Epidermal melanocyte (primary cell): ENCODE measurements at regions not wholly inside any gene's neighbourhood (a gene's known extent, or its start where the extent isn't known, plus 50 kb on each side); places are given as distances from the start of the nearest gene placed in this dataset.
"Not testable (repeated sequence)": the region's sequence is repeated elsewhere in the genome, so short reads cannot be mapped to it uniquely, and the experiment has no call there.

Source experiments
- DNase-seq: peaks from one replicate; pipeline ENCODE4 v3.0.0; 2011; ENCODE audit warnings: low spot score; ENCODE audit not compliant: insufficient read length

- no peak for DNase-seq
These were observed 215.7 kb downstream of the MREG start for GRCh38 chr2:215797676-215798075.

GRCh38 chr2:215796140-215796855 lies 217.1 kb downstream of the MREG start:
- DNase-seq: no peak

DNA sequence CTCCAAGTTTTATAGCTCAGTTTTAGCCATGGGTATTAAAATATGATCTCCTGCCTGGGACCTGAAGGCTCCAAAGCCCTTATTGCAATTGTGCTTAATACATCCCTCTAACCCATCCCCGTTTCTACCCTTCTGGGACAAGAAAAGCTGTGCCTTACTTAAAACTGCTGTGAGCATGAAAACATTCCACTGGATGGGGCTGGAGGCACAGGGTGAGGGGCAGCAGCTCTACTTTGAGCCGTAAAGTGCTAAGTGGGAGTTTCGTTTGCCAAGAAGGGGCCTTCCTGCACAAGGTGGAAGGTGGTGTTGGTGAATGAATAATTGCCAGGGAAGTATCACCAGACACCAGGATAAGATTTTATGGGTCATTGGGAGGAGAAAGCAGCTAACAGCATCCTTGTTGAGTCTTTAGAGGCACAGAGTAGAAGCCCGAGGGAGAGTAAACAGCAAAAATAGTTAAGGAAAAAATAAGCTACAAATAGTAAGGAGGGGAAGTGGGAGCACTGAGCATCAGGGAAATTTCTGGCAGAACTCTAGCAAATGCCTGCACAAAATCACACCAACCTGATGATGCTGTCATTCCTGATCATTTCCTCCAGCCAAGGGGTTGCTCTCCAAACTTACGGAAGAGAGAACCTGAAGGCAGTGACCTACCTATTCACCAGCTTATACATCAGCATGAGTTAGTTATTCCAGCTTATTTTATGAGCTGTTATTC lies 218.4 kb downstream of the MREG start:
- DNase-seq: no peak

DNA sequence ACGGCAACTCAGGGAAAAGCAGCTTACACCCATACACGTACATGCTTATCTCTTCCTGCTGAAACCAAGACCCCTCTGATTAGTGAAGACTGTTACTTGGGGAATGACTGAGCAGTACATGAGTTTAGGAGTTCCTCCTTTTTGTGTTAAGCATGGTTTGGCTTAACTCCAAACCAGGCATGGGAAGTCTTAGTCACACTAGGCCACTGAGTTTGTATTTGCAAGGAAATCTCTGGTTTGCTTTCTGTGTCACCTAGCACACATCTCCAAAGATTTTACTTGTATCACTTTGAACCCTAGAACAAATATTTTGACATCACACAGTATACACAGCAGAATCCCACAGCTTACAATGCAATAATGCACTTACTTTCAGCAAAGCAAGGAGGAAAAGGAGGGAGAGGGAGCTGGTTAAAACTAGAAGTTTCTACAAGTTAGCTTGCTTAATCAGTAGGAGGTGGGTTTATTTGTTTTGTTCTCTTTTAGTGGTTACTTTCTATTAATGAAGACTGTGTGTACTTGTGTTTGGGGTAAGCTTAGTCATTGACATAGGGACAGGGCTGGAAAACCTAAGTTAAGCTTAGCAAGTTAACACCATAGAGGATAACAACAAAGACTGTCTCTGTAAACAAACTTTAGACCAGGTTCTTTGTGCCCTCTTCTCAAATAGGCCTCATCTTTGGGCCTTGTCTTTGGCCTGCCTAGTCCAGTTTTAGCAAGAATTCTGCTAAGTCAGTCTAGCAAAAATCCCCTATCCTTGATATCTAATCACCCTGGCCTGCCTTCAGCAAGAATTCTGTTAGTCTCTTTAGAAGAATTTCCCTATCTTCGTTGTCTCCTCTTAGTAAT lies 219.4 kb downstream of the MREG start:
- DNase-seq: no peak

DNA sequence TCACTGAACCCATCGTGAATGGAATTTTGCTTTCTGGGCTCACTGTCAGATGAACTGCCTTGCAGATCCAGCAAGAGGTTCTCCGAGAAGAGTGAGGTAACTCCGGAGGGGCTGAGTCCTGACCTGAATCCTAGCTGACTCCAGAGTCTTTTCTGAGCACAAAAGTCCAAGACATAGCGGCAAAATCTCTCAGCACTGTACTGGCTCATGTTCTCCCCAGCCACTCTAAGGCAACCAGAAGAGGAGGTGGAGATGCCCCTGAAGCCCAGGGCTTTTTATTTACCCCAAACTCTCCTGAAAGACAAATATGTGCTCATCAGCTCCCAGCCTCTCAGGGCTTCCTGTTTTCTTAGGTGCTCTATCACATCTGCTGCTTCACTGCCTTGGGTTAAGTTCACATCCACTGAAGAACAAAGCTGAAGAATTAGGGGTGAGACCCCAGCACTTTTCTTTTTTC lies 221.8 kb downstream of the MREG start:
- DNase-seq: no peak

DNA sequence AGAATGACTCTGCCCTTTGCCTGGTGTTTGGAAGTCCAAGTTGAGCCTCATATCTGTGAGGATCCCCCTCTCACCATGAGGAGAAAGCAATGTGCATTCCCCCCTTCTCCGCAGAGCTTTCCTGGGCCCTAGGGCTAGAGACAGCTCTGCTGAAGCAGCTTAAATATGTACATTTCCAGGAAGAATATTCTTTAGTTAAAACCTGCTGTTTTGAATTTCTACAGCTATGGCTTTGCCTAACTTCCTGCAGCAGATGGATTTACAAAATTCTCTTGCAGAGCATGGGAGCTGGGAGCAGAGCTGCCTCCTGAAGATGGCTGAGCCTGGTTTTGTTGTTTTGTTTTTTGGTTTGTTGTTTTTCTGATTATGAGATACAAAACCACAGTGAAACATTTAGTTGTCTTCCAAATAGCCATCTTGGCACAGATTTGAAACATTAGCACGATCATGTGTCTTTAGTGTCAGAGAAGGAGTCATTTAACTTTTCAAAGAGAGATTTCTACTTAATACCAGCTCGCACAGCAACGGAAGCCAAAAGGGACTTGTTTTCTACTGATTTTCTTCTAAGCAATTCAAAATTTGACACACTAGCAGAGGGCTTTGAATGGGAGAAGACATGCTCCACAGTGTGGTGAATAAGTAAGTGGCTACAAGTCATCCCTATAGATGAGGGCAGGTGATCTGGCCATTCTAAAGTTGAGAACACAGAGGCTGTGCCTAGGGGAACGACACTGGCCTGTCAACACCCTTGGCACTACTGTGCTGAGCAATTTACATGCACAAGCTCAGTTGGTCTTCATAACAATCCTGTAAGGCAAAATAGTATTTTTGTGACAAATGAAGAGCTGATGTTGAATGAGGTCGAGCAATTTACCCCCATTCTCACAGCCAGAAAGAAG lies 222.6 kb downstream of the MREG start:
- no peak for DNase-seq

DNA sequence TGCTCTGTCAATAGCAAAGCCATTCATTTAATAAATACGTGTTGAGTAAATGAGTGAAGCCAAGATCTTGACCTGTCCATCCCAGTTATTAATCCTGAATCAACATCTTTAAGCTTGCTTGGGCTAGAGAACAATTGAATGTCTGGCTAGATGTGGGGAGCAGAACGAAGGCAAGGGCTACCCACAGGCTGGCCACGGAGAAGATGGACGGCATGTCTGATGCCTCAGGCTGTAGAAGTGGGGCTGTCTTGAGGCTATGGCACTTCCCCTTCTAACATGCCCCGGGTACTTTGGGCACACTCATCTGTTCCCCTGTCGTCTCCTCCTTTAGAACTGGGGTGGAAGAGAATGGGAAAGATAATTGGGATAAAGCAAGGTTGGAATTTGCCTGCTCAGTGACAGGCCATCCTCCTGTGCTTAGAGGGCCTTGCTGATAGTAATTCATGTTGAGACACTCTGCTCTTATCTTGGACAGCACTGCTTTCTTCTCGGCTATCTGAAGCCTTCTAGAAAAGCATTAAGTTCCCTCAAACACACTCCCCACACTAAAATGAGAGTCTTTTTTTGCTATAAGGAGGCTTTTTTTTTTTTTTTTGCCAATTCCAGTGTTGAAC lies 225.7 kb downstream of the MREG start:
- no peak for DNase-seq

DNA sequence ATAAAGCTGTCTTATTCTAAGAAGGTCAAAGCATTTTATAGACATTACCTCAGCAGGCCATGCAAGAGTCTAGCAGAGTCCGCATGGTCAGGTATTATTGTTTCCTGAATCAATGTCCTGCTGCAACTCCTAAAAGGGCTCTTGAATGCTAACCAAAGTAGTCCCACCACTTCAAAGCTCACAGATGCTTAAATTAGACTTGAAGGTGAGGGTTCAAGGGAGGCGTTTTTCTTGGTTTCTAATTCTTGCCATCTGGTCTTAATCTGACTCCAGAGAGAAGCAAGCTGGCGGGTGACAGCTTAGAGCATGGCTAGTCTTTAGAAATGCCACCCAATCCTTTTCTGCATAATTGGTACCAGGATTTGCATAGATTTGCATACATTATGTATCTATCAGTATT lies 226.3 kb downstream of the MREG start:
- no peak for DNase-seq

DNA sequence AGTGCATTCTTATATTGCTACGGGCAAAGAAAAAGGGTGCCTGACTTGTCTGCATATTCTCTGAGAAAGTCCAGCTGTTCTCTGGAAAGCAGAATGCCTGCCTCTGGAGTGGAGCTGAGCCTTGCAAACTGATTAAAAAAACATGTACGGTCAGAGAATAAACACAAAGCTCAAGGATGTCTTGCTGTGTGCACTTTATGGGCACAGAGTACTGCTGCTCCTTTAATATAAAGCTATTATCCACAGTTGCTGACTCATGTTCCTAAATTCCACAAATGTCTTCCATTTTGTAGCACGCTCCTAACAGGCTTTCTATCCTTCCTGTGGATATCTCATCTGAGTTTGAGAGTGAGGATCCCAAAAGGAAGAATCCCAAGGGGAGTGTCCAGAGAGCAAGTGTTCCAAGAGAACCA lies 229.0 kb downstream of the MREG start:
- peak; percentile 71 for DNase-seq

- DNase-seq: not testable (repeated sequence)
These were observed 229.7 kb downstream of the MREG start for GRCh38 chr2:215783640-215784039.

DNA sequence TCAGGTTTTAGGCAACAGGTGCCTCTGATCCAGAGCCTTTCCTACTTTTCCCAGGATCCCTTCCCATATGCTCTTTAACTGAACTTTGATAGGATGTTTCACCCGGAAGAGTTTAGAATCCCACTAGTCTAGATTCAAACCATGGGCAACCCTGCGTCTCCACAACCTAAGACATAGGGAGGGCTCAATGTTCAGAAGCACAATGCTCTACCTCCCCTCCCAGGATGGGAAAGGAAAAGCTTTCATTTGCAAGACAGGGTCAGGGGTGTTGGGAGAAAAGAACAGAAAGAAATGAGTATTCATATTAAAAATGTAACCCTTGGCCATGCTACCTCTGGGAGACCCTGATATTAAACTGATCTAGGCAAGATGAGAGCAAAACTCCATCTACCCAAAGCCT lies 230.4 kb downstream of the MREG start:
- no peak for DNase-seq

DNA sequence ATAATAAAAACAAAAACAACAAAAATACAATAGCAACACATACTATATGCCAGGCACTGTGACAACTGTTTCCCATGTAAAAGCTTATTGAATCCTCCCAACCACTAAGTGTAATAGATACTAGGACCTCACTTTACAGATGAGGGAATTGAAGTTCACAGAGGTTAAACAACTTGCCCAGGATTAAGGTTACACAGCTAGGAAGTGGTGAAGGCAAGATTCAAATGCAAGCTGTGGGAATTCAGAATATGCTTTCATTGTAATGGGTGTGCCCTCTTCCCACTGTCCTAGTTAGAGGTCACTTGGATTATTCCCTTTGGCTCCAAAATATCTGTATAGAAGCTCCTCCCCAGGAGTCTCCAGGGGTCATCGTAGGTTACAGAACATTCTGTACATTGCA lies 231.1 kb downstream of the MREG start:
- DNase-seq: no peak

GRCh38 chr2:215780907-215781685 lies 232.3 kb downstream of the MREG start:
- DNase-seq: no peak

- DNase-seq: no peak
These were observed 233.0 kb downstream of the MREG start for GRCh38 chr2:215780313-215780712.

DNA sequence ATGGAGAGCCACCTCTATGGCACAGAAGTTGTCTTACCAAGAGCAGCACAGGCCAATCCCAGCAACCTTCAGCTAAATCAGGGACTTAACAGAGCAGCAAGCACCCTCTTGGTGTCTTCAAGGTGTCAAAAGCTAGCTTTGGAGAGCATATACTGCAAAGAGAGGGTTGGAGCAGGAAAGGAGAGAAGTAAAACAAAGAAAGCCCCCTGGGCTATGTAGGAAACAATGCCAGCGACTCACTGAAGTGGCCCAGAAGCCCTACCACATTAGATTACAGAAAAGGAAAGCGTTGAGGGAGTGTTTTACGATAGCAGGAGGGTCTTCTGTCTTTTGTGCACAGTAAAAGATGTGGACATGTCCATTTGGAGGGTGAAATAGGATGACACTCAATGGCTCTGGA lies 233.4 kb downstream of the MREG start:
- no peak for DNase-seq

DNA sequence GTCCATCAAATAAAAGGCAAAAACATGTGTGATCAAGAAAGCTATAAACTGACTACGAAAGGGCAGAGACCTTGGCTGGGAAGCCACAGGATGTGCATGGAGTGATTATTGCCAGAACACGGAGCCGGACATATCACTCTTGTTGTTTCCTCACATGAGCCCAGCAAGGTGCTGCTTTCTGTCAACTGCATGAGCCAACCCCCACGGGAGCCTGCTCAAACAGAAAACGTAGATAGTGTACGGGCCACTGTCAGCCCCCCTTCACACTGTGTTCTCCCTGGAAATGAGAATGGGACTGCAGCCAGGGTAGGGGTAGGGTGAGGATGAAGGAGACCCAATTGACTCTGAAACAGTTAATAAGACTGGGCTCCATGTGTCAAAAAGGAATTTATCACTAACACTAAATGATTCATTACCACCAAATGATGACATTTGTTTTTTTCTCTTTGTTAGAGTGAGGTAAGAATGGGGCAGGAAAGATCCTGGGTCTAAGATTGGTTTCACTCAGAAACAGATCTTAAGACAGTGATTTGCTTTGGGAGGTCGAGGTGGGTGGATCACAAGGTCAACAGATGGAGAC lies 235.8 kb downstream of the MREG start:
- no peak for DNase-seq

- DNase-seq: no peak
These were observed 238.2 kb downstream of the MREG start for GRCh38 chr2:215775106-215775505.

DNA sequence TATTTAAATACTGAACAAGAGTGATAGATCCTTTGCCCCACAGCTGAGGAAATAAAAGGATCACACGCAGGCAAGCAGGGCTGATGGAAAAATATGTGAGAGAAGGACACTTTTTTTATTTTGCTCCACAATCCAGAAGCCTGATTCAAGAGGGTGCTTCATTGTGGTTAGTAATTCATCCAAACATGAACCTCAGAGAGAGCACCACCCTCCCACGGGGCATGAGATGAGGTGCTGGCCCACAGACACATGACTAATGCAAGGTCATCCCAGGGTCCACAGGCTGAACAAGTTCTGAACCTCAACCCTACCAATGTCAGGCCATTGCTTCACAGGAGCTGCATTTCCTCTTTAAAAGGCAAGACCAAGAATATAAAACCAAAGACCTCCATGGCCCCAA lies 239.6 kb downstream of the MREG start:
- DNase-seq: no peak
